T-helper 17 cell (primary cell): ENCODE measurements at regions not wholly inside any gene's neighbourhood (a gene's known extent, or its start where the extent isn't known, plus 50 kb on each side); places are given as distances from the start of the nearest gene placed in this dataset.

Experiments
- ATAC-seq: fragments of 150-1000 bp; cut with Tn5 transposase; 2 replicates; pipeline ENCODE4 v1.10.0; 2021; ENCODE audit warnings: mild to moderate bottlenecking, moderate library complexity
- DNase-seq, 3 donors: peaks; one replicate each; pipeline versions ENCODE4 v3.0.0 to v3.0.0-alpha.2; 2020 to 2021
- H3K9me3 ChIP-seq: one replicate; pipeline ENCODE4 v1.7.0; 2013; ENCODE audit warnings: low read length, mild to moderate bottlenecking; ENCODE audit not compliant: control insufficient read depth, poor library complexity, severe bottlenecking
- H3K27ac Mint-ChIP-seq: one replicate; pipeline ENCODE4 v1.8.0; 2022; ENCODE audit warnings: mild to moderate bottlenecking, moderate library complexity, mixed read lengths
- H3K27me3 Mint-ChIP-seq: one replicate; pipeline ENCODE4 v1.8.0; 2022; ENCODE audit warnings: mixed read lengths
- H3K36me3 Mint-ChIP-seq: one replicate; pipeline ENCODE4 v1.8.0; 2022; ENCODE audit warnings: low read depth, mixed read lengths
- H3K4me1 Mint-ChIP-seq: one replicate; pipeline ENCODE4 v1.8.0; 2022; ENCODE audit warnings: mild to moderate bottlenecking, mixed read lengths
- H3K4me3 Mint-ChIP-seq: one replicate; pipeline ENCODE4 v1.8.0; 2022; ENCODE audit warnings: mild to moderate bottlenecking, moderate library complexity, mixed read lengths

- no peaks in the 10 kb centered on the region for H3K36me3 Mint-ChIP-seq
- H3K9me3 ChIP-seq, result no peaks in the 10 kb centered on the region
- no peak overlapping the region for H3K4me3 Mint-ChIP-seq
- no peak for ATAC-seq
- no peak for DNase-seq
- no peak overlapping the region for H3K27ac Mint-ChIP-seq
- H3K4me1 Mint-ChIP-seq, result no peaks in the 10 kb centered on the region
- H3K27me3 Mint-ChIP-seq, result no peaks in the 10 kb centered on the region
These were observed 682.4 kb downstream of the MAT2B start for GRCh38 chr5:164187785-164188184.

- Mint-ChIP-seq H3K4me1 (no peaks in the 10 kb centered on the region), H3K36me3 (no peaks in the 10 kb centered on the region), H3K27me3 (no peaks in the 10 kb centered on the region), H3K27ac (no peak overlapping the region), H3K4me3 (no peak overlapping the region)
- H3K9me3 ChIP-seq, result no peaks in the 10 kb centered on the region
- DNase-seq (no peak), ATAC-seq (no peak)
These were observed 683.3 kb downstream of the MAT2B start for GRCh38 chr5:164188733-164189148.

- DNase-seq, result no peak
- H3K36me3 Mint-ChIP-seq, result no peaks in the 10 kb centered on the region
- H3K27me3 Mint-ChIP-seq, result no peaks in the 10 kb centered on the region
- H3K4me1 Mint-ChIP-seq, result no peaks in the 10 kb centered on the region
- H3K27ac Mint-ChIP-seq, result no peak overlapping the region
- no peak overlapping the region for H3K4me3 Mint-ChIP-seq
- no peaks in the 10 kb centered on the region for H3K9me3 ChIP-seq
- no peak for ATAC-seq
These were observed 685.8 kb downstream of the MAT2B start for GRCh38 chr5:164191240-164191639.

GRCh38 chr5:164202338-164202737 is 696.9 kb downstream of the MAT2B start:
- no peaks in the 10 kb centered on the region for H3K9me3 ChIP-seq
- Mint-ChIP-seq H3K36me3 (no peaks in the 10 kb centered on the region), H3K4me3 (no peak overlapping the region), H3K4me1 (no peaks in the 10 kb centered on the region), H3K27ac (no peak overlapping the region), H3K27me3 (no peaks in the 10 kb centered on the region)
- ATAC-seq (no peak), DNase-seq (no peak)

- ATAC-seq (no peak), DNase-seq (no peak)
- no peaks in the 10 kb centered on the region for H3K9me3 ChIP-seq
- no peaks in the 10 kb centered on the region for H3K4me1 Mint-ChIP-seq
- H3K27me3 Mint-ChIP-seq, result no peaks in the 10 kb centered on the region
- no peaks in the 10 kb centered on the region for H3K36me3 Mint-ChIP-seq
- no peak overlapping the region for H3K4me3 Mint-ChIP-seq
- H3K27ac Mint-ChIP-seq, result no peak overlapping the region
These were observed 698.3 kb downstream of the MAT2B start for GRCh38 chr5:164203581-164204225.

- no peak for DNase-seq
These were observed 699.0 kb downstream of the MAT2B start for GRCh38 chr5:164204338-164204946.

GRCh38 chr5:164206196-164206595 is 700.8 kb downstream of the MAT2B start:
- ATAC-seq (no peak), DNase-seq (no peak)
- H3K9me3 ChIP-seq, result no peaks in the 10 kb centered on the region
- no peaks in the 10 kb centered on the region for H3K27me3 Mint-ChIP-seq
- H3K4me3 Mint-ChIP-seq, result no peak overlapping the region
- H3K27ac Mint-ChIP-seq, result no peak overlapping the region
- no peaks in the 10 kb centered on the region for H3K36me3 Mint-ChIP-seq
- H3K4me1 Mint-ChIP-seq, result no peaks in the 10 kb centered on the region

More at GRCh38 chr5:164204338-164204946, 699.0 kb downstream of the MAT2B start:
- no peaks in the 10 kb centered on the region for H3K27me3 Mint-ChIP-seq
- no peak for ATAC-seq
- no peaks in the 10 kb centered on the region for H3K9me3 ChIP-seq
- no peak overlapping the region for H3K27ac Mint-ChIP-seq
- no peaks in the 10 kb centered on the region for H3K4me1 Mint-ChIP-seq
- H3K36me3 Mint-ChIP-seq, result no peaks in the 10 kb centered on the region
- no peak overlapping the region for H3K4me3 Mint-ChIP-seq

GRCh38 chr5:164207646-164208045 is 702.2 kb downstream of the MAT2B start:
- ATAC-seq (no peak), DNase-seq (no peak)
- H3K4me1 Mint-ChIP-seq, result no peaks in the 10 kb centered on the region
- no peaks in the 10 kb centered on the region for H3K9me3 ChIP-seq
- H3K4me3 Mint-ChIP-seq, result no peak overlapping the region
- H3K27me3 Mint-ChIP-seq, result no peaks in the 10 kb centered on the region
- H3K27ac Mint-ChIP-seq, result no peak overlapping the region
- no peaks in the 10 kb centered on the region for H3K36me3 Mint-ChIP-seq

GRCh38 chr5:164210491-164210890 is 705.1 kb downstream of the MAT2B start:
- Mint-ChIP-seq H3K4me1 (no peaks in the 10 kb centered on the region), H3K36me3 (no peaks in the 10 kb centered on the region), H3K27ac (no peak overlapping the region), H3K27me3 (no peaks in the 10 kb centered on the region), H3K4me3 (no peak overlapping the region)
- DNase-seq (no peak), ATAC-seq (no peak)
- no peaks in the 10 kb centered on the region for H3K9me3 ChIP-seq

- ATAC-seq, result no peak
- H3K27me3 Mint-ChIP-seq, result no peaks in the 10 kb centered on the region
These were observed 709.3 kb downstream of the MAT2B start for GRCh38 chr5:164214698-164215097.

GRCh38 chr5:164217464-164217863 is 712.0 kb downstream of the MAT2B start:
- Mint-ChIP-seq H3K27ac (no peak overlapping the region), H3K36me3 (no peaks in the 10 kb centered on the region), H3K4me1 (no peaks in the 10 kb centered on the region), H3K27me3 (no peaks in the 10 kb centered on the region), H3K4me3 (no peak overlapping the region)
- ATAC-seq (no peak), DNase-seq (no peak)
- H3K9me3 ChIP-seq, result no peaks in the 10 kb centered on the region

More at GRCh38 chr5:164214698-164215097, 709.3 kb downstream of the MAT2B start:
- no peak for DNase-seq
- H3K4me1 Mint-ChIP-seq, result no peaks in the 10 kb centered on the region
- no peaks in the 10 kb centered on the region for H3K36me3 Mint-ChIP-seq
- H3K27ac Mint-ChIP-seq, result no peak overlapping the region
- H3K4me3 Mint-ChIP-seq, result no peak overlapping the region
- H3K9me3 ChIP-seq, result no peaks in the 10 kb centered on the region

- ATAC-seq (no peak), DNase-seq (no peak)
- H3K4me3 Mint-ChIP-seq, result no peak overlapping the region
- H3K4me1 Mint-ChIP-seq, result no peaks in the 10 kb centered on the region
- no peak overlapping the region for H3K27ac Mint-ChIP-seq
- no peaks in the 10 kb centered on the region for H3K36me3 Mint-ChIP-seq
- no peaks in the 10 kb centered on the region for H3K27me3 Mint-ChIP-seq
- H3K9me3 ChIP-seq, result no peaks in the 10 kb centered on the region
These were observed 715.1 kb downstream of the MAT2B start for GRCh38 chr5:164220522-164220921.

- H3K27ac Mint-ChIP-seq, result no peak overlapping the region
- no peak for DNase-seq
- ATAC-seq, result no peak
- no peak overlapping the region for H3K4me3 Mint-ChIP-seq
- H3K4me1 Mint-ChIP-seq, result no peaks in the 10 kb centered on the region
- no peaks in the 10 kb centered on the region for H3K36me3 Mint-ChIP-seq
- no peaks in the 10 kb centered on the region for H3K27me3 Mint-ChIP-seq
- no peaks in the 10 kb centered on the region for H3K9me3 ChIP-seq
These were observed 718.8 kb downstream of the MAT2B start for GRCh38 chr5:164224236-164224635.

- no peak for ATAC-seq
- H3K9me3 ChIP-seq, result no peaks in the 10 kb centered on the region
- Mint-ChIP-seq H3K27ac (no peak overlapping the region), H3K36me3 (no peaks in the 10 kb centered on the region), H3K27me3 (no peaks in the 10 kb centered on the region), H3K4me1 (no peaks in the 10 kb centered on the region), H3K4me3 (no peak overlapping the region)
- no peak for DNase-seq
These were observed 719.4 kb downstream of the MAT2B start for GRCh38 chr5:164224772-164225171.
